Psoas muscle (tissue), 7 donors: ENCODE measurements at regions not wholly inside any gene's neighbourhood (a gene's known extent, or its start where the extent isn't known, plus 50 kb on each side); places are given as distances from the start of the nearest gene placed in this dataset.

Experiments used
- ATAC-seq, 4 donors: fragments of 200-7000 bp; cut with Tn5 transposase; one replicate each; pipeline ENCODE4 v1.9.1; 2020; ENCODE audit warnings: moderate library complexity in 3 of 4, mild to moderate bottlenecking in 2 of 4
- DNase-seq, 2 donors: peaks; one replicate each; pipeline ENCODE4 v3.0.0-alpha.2; 2020
- H3K27ac ChIP-seq: fragments of 200-600 bp; one replicate; pipeline ENCODE4 v1.8.0; 2022
- H3K27me3 ChIP-seq, 3 donors: fragments of 200-600 bp in 1 of 3; one replicate each; pipeline versions ENCODE4 v1.6.1 to v1.8.0; 2013 to 2022; ENCODE audit warnings: low read length in 2 of 3, mild to moderate bottlenecking in 2 of 3, moderate library complexity in 1 of 3; ENCODE audit not compliant: insufficient read depth in 3 of 3
- H3K36me3 ChIP-seq, 2 donors: fragments of 200-600 bp in 1 of 2; one replicate each; pipeline versions ENCODE4 v1.6.1 to v1.8.0; 2013 to 2022; ENCODE audit warnings: low read depth in 1 of 2, mild to moderate bottlenecking in 1 of 2, moderate library complexity in 1 of 2; ENCODE audit not compliant: insufficient read depth in 1 of 2
- H3K4me1 ChIP-seq: fragments of 200-600 bp; one replicate; pipeline ENCODE4 v1.8.0; 2022
- H3K4me3 ChIP-seq: fragments of 200-600 bp; one replicate; pipeline ENCODE4 v1.8.0; 2022; ENCODE audit warnings: mild to moderate bottlenecking
- H3K9me3 ChIP-seq: fragments of 200-600 bp; one replicate; pipeline ENCODE4 v1.8.0; 2022
- WGBS, 3 donors: extraction: QIAGEN DNeasy Blood & Tissue Kit; methylation state at CpG; one replicate each; pipeline versions ENCODE4 v1.1.6 to v1.1.7; 2013; 5-methylcytosine and 5-hydroxymethylcytosine counted together
- intact Hi-C, 2 donors: fragments of 100-400 bp; cut with DNase I; formaldehyde crosslinking; loops; one replicate each; pipeline versions ENCODE4 v1.11.0 to v1.14.2; 2022
- TF ChIP-seq, protein P1 (sequence below): fragments of 200-600 bp; IDR thresholded peaks from one replicate; pipeline ENCODE4 v1.8.0; 2022; ENCODE audit warnings: antibody characterized with exemption
- donor health status: healthy with polysubstance abuse.
- donor health status: DM: no; HTN: no; CAD: no; lungs with moderate emphysema.
- donor health status: Bipolar disorder and iron deficiency.
- donor health status: healthy.
- donor health status: DM: yes; HTN: yes; CAD: no.
- donor health status: DM: no; HTN: no; CAD: no.
- donor health status: DM: yes; HTN: yes; CAD: no.

DNA sequence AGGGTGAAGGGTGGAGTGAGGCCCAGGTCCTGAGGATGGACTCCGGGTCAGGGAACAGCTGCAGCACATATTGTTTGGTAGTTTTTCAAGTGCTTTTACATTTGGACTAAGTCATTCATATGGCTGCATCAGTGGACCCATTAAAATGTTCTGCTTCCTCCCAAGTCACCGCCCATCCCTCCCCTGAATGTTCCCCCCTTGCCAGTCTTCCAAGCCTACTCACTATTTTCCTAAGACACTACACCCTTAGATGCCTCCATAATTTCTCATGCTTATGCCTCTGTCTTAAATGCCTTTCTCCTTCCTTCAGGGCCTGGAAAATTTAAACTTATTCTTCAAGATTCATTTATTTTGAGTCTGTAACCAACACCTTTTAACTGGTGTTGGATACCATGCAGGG lies 86.6 kb upstream of the NR4A3 start:
- H3K4me1 ChIP-seq, result no peaks in the 10 kb centered on the region
- no peak for DNase-seq
- H3K9me3 ChIP-seq, result no peaks in the 10 kb centered on the region
- intact Hi-C loops, result no loop called here
- TF ChIP-seq, protein P1, sequence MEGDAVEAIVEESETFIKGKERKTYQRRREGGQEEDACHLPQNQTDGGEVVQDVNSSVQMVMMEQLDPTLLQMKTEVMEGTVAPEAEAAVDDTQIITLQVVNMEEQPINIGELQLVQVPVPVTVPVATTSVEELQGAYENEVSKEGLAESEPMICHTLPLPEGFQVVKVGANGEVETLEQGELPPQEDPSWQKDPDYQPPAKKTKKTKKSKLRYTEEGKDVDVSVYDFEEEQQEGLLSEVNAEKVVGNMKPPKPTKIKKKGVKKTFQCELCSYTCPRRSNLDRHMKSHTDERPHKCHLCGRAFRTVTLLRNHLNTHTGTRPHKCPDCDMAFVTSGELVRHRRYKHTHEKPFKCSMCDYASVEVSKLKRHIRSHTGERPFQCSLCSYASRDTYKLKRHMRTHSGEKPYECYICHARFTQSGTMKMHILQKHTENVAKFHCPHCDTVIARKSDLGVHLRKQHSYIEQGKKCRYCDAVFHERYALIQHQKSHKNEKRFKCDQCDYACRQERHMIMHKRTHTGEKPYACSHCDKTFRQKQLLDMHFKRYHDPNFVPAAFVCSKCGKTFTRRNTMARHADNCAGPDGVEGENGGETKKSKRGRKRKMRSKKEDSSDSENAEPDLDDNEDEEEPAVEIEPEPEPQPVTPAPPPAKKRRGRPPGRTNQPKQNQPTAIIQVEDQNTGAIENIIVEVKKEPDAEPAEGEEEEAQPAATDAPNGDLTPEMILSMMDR, result no peak
- H3K27ac ChIP-seq, result no peak overlapping the region
- ATAC-seq, result no peak
- H3K4me3 ChIP-seq, result no peak overlapping the region
- 84 to 85% (median 85%) methylated on average over 2 of the region's 2 CpGs for WGBS, 3 donors
- H3K27me3 ChIP-seq, result no peaks in the 10 kb centered on the region
- H3K36me3 ChIP-seq, result no peaks in the 10 kb centered on the region

DNA sequence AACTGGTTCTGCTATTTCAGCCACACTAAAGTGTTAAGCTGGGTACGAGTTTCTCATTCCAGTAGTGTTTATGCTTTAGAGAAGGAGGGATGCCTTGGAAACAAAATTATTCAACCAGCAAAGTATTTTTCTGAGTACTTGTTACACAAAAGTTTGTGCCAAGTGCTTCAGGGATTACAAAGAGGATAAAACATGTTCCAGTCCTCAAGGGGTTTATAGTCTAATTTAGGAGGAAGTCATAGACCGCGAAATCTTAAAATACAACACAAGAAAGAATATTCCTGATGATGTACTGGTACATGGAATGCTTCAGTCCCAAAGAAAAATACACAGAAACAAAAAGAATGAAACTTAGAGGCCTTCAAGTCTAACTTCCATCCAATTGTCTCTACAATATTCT lies 85.4 kb upstream of the NR4A3 start:
- H3K36me3 ChIP-seq, result no peaks in the 10 kb centered on the region
- WGBS, 3 donors, result 61 to 69% (median 65%) methylated on average over 3 of the region's 3 CpGs
- no peak for DNase-seq
- intact Hi-C loops, result no loop called here
- H3K27ac ChIP-seq, result no peak overlapping the region
- no peaks in the 10 kb centered on the region for H3K9me3 ChIP-seq
- no peak overlapping the region for H3K4me3 ChIP-seq
- no peak for ATAC-seq
- no peaks in the 10 kb centered on the region for H3K27me3 ChIP-seq
- no peaks in the 10 kb centered on the region for H3K4me1 ChIP-seq
- TF ChIP-seq, protein P1, result no peak

DNA sequence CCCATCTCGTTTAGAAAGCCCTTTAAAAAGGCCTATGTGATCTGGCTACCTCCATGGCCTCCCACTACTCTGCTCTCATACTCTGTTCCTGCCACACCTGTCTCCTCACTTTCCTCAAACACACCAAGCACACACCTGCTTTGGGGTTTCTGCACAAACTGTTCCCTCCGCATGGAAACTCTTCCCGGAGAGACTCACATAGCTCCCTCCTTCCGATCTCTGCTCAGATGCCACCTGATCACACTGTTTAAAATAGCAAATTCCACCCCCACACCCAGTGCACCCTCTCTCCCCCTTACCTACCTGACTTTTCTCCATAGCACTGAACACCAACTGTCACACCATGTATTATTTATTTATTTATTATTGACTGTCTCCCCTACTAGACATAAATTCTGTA lies 84.0 kb upstream of the NR4A3 start:
- no peak for ATAC-seq
- 83 to 91% (median 83%) methylated on average over 4 of the region's 4 CpGs for WGBS, 3 donors
- Histone ChIP-seq H3K4me3 (no peak overlapping the region), H3K27ac (no peak overlapping the region), H3K27me3 (no peaks in the 10 kb centered on the region), H3K4me1 (no peaks in the 10 kb centered on the region), H3K36me3 (no peaks in the 10 kb centered on the region), H3K9me3 (no peaks in the 10 kb centered on the region)
- intact Hi-C loops, result no loop called here
- TF ChIP-seq, protein P1, result no peak
- DNase-seq, result no peak

DNA sequence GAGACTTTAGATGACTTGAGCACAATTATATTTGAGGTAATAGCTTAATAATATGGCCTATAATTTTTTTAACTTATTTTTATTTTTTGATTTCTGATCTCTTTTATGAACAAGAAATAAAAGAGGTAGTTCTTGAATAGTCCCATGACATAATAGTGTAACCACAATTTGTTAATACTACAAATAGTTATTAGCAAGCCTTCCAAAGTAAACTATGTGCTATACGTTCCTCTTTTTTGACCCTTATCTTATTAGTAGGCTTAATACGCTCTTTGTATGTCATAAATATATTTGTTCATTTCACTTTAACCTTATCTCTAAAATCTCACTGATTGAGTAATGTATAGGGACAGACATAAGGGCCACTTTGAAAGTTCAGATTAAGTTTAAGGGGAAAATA lies 78.7 kb upstream of the NR4A3 start:
- WGBS, 3 donors, result 85 to 97% (median 91%) methylated on average over 2 of the region's 2 CpGs
- H3K9me3 ChIP-seq, result no peaks in the 10 kb centered on the region
- TF ChIP-seq, protein P1, result no peak
- DNase-seq (no peak), ATAC-seq (no peak)
- no peaks in the 10 kb centered on the region for H3K27me3 ChIP-seq
- no peaks in the 10 kb centered on the region for H3K4me1 ChIP-seq
- H3K4me3 ChIP-seq, result no peak overlapping the region
- H3K36me3 ChIP-seq, result no peaks in the 10 kb centered on the region
- no peak overlapping the region for H3K27ac ChIP-seq
- intact Hi-C loops, result no loop called here

DNA sequence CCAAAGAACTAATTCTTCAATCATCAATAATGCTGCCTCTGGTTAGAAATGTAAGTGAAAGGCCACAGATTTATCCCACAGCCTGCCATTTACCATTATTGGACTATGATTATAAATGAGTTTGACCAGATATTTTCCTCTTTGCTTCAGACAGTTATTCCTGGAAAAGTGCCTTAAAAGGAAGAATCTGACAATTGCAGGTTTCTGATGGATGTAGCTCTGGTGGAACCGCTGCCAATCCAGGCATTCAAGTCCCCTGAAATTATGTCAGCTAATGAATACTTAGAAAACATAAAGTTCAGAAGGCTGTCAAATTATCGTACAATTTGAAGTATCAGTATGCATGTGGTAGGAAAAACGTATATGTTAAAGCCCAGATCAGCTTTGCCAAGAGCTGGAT lies 78.2 kb upstream of the NR4A3 start:
- H3K27me3 ChIP-seq, result no peaks in the 10 kb centered on the region
- no peaks in the 10 kb centered on the region for H3K36me3 ChIP-seq
- DNase-seq (no peak), ATAC-seq (no peak)
- H3K4me3 ChIP-seq, result no peak overlapping the region
- H3K4me1 ChIP-seq, result no peaks in the 10 kb centered on the region
- whole genome bisulfite sequencing, 3 donors, result 91 to 93% (median 93%) methylated on average over 3 of the region's 3 CpGs
- intact Hi-C loops, result no loop called here
- H3K27ac ChIP-seq, result no peak overlapping the region
- no peaks in the 10 kb centered on the region for H3K9me3 ChIP-seq
- TF ChIP-seq, protein P1, result no peak
